ENCODE measurements at regions not wholly inside any gene's neighbourhood (a gene's known extent, or its start where the extent isn't known, plus 50 kb on each side); places are given as distances from the start of the nearest gene placed in this dataset.
A peak's percentile ranks its signal among the peaks of the same experiment; 100 is the strongest.

- H3K9me3 ChIP-seq (ENCODE audit: control insufficient read depth in 2 of 2, low read length in 2 of 2): no peaks in the 10 kb centered on the region
- H3K4me1 ChIP-seq (ENCODE audit: control insufficient read depth, insufficient read depth, low read length): no peaks in the 10 kb centered on the region
- no peak overlapping the region for H3K9ac ChIP-seq (ENCODE audit: low read length in 2 of 2)
- no peak overlapping the region for H3K27ac ChIP-seq (ENCODE audit: low read length)
- no peaks in the 10 kb centered on the region for H3K36me3 ChIP-seq (ENCODE audit: control insufficient read depth in 2 of 2, insufficient read depth in 2 of 2, low read length in 2 of 2)
- H3K27me3 ChIP-seq (ENCODE audit: control insufficient read depth in 1 of 2, insufficient read depth in 2 of 2, low read length in 2 of 2): no peaks in the 10 kb centered on the region
- no peak overlapping the region for H3K4me3 ChIP-seq (ENCODE audit: low read length in 2 of 2)
These were observed 249.2 kb upstream of the AMIGO2 start for GRCh38 chr12:47328831-47329545.

DNA sequence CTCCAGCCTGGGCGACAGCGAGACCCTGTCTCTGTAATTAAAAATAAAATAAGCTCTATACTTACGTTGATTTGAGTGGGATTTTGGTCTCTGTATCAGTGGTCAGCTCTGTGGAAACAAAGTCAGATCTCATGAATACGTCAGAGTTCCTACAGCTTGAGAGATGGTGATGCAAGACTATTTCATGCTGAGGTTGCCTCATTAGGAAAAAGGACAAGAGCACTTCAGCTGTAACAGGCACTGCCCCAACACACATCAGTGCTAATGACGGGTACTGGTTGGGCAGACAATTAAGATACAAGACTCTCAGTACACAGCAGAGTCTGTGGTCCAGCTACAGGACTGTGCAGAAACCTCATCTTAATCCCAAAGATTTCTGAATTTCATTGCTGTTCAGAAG is 246.4 kb upstream of the AMIGO2 start:
- Histone ChIP-seq H3K36me3 (ENCODE audit: control insufficient read depth in 2 of 2, insufficient read depth in 2 of 2, low read length in 2 of 2) (no peaks in the 10 kb centered on the region), H3K4me3 (ENCODE audit: low read length in 2 of 2) (no peak overlapping the region), H3K27ac (ENCODE audit: low read length) (no peak overlapping the region), H3K9me3 (ENCODE audit: control insufficient read depth in 2 of 2, low read length in 2 of 2) (no peaks in the 10 kb centered on the region), H3K4me1 (ENCODE audit: control insufficient read depth, insufficient read depth, low read length) (no peaks in the 10 kb centered on the region), H3K27me3 (ENCODE audit: control insufficient read depth in 1 of 2, insufficient read depth in 2 of 2, low read length in 2 of 2) (no peaks in the 10 kb centered on the region), H3K9ac (ENCODE audit: low read length in 2 of 2) (no peak overlapping the region)

DNA sequence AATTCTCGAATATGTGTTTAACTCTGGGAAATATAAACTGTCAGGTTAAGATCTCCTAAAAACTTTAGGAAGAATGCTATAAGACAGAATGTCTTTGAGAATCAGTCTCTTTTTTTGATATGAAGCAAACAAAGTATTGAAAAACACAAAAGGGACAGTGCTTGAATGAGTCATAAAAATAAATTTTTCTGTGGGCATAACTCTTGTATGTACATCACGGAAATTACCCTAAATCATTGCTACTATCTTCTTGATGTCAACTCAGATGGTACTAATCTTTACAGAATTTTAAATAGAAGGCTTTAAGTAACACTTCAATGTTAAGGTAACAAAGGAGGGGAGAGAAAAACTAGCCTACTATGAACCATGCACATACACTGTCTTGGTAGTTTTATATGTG is 244.0 kb upstream of the AMIGO2 start:
- no peaks in the 10 kb centered on the region for H3K4me1 ChIP-seq (ENCODE audit: control insufficient read depth, insufficient read depth, low read length)
- H3K9me3 ChIP-seq (ENCODE audit: control insufficient read depth in 2 of 2, low read length in 2 of 2): no peaks in the 10 kb centered on the region
- H3K4me3 ChIP-seq (ENCODE audit: low read length in 2 of 2): no peak overlapping the region
- no peak overlapping the region for H3K9ac ChIP-seq (ENCODE audit: low read length in 2 of 2)
- H3K36me3 ChIP-seq (ENCODE audit: control insufficient read depth in 2 of 2, insufficient read depth in 2 of 2, low read length in 2 of 2): no peaks in the 10 kb centered on the region
- H3K27me3 ChIP-seq (ENCODE audit: control insufficient read depth in 1 of 2, insufficient read depth in 2 of 2, low read length in 2 of 2): no peaks in the 10 kb centered on the region
- H3K27ac ChIP-seq (ENCODE audit: low read length): no peak overlapping the region

- no peaks in the 10 kb centered on the region for H3K27me3 ChIP-seq (ENCODE audit: control insufficient read depth in 1 of 2, insufficient read depth in 2 of 2, low read length in 2 of 2)
- H3K4me1 ChIP-seq (ENCODE audit: control insufficient read depth, insufficient read depth, low read length): no peaks in the 10 kb centered on the region
- no peak overlapping the region for H3K9ac ChIP-seq (ENCODE audit: low read length in 2 of 2)
- H3K9me3 ChIP-seq (ENCODE audit: control insufficient read depth in 2 of 2, low read length in 2 of 2): no peaks in the 10 kb centered on the region
- no peak overlapping the region for H3K27ac ChIP-seq (ENCODE audit: low read length)
- H3K36me3 ChIP-seq (ENCODE audit: control insufficient read depth in 2 of 2, insufficient read depth in 2 of 2, low read length in 2 of 2): no peaks in the 10 kb centered on the region
- no peak overlapping the region for H3K4me3 ChIP-seq (ENCODE audit: low read length in 2 of 2)
These were observed 241.7 kb upstream of the AMIGO2 start for GRCh38 chr12:47321436-47321835.

DNA sequence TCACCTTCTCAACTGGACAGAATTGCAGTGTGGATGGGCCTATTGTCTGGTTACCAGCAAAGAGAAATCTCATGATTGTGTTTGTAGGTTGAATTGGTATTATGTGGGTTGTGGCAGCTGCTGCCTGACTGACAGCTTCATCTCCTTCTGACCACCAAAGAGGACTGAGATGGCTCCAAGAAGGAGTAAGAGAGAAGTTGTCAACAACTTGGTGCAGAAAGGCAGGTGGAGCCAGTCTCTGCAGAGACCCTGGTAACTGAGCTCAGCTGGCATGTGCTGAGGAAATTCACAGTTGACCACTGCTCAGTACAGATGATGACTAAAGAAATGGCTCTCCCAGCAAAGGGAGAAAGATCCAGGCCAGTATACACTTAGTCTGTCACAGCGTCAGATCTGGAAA is 240.0 kb upstream of the AMIGO2 start:
- Histone ChIP-seq H3K27ac (ENCODE audit: low read length) (no peak overlapping the region), H3K36me3 (ENCODE audit: control insufficient read depth in 2 of 2, insufficient read depth in 2 of 2, low read length in 2 of 2) (no peaks in the 10 kb centered on the region), H3K9me3 (ENCODE audit: control insufficient read depth in 2 of 2, low read length in 2 of 2) (no peaks in the 10 kb centered on the region), H3K9ac (ENCODE audit: low read length in 2 of 2) (no peak overlapping the region), H3K4me1 (ENCODE audit: control insufficient read depth, insufficient read depth, low read length) (no peaks in the 10 kb centered on the region), H3K27me3 (ENCODE audit: control insufficient read depth in 1 of 2, insufficient read depth in 2 of 2, low read length in 2 of 2) (no peaks in the 10 kb centered on the region), H3K4me3 (ENCODE audit: low read length in 2 of 2) (no peak overlapping the region)

DNA sequence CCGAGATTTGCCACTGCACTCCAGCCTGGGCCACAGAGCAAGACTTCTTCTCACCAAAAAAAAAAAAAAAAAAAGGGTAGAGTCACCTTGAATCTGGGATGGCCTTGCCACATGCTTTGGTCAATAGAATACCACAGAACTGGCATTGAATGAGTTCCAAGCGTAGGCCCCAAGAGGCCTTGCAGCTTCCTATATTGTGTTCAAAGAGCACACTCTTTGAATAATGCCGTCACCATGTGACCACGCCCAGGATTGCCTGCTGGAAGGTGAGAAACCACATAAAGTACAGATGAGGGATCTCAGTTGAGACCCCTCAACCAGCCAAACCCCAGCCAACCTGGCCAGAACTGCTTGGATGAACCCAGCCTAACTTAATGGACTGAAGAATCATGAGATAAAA is 239.2 kb upstream of the AMIGO2 start:
- H3K9me3 ChIP-seq (ENCODE audit: control insufficient read depth in 2 of 2, low read length in 2 of 2): no peaks in the 10 kb centered on the region
- H3K4me1 ChIP-seq (ENCODE audit: control insufficient read depth, insufficient read depth, low read length): no peaks in the 10 kb centered on the region
- H3K27me3 ChIP-seq (ENCODE audit: control insufficient read depth in 1 of 2, insufficient read depth in 2 of 2, low read length in 2 of 2): no peaks in the 10 kb centered on the region
- H3K36me3 ChIP-seq (ENCODE audit: control insufficient read depth in 2 of 2, insufficient read depth in 2 of 2, low read length in 2 of 2): no peaks in the 10 kb centered on the region
- H3K27ac ChIP-seq (ENCODE audit: low read length): no peak overlapping the region
- no peak overlapping the region for H3K4me3 ChIP-seq (ENCODE audit: low read length in 2 of 2)
- no peak overlapping the region for H3K9ac ChIP-seq (ENCODE audit: low read length in 2 of 2)

GRCh38 chr12:47317175-47317915 is 237.6 kb upstream of the AMIGO2 start:
- Histone ChIP-seq H3K27me3 (ENCODE audit: control insufficient read depth in 1 of 2, insufficient read depth in 2 of 2, low read length in 2 of 2) (no peaks in the 10 kb centered on the region), H3K27ac (ENCODE audit: low read length) (peak overlapping the region; percentile 4), H3K9me3 (ENCODE audit: control insufficient read depth in 2 of 2, low read length in 2 of 2) (no peaks in the 10 kb centered on the region), H3K4me1 (ENCODE audit: control insufficient read depth, insufficient read depth, low read length) (no peaks in the 10 kb centered on the region), H3K9ac (ENCODE audit: low read length in 2 of 2) (no peak overlapping the region), H3K4me3 (ENCODE audit: low read length in 2 of 2) (no peak overlapping the region), H3K36me3 (ENCODE audit: control insufficient read depth in 2 of 2, insufficient read depth in 2 of 2, low read length in 2 of 2) (no peaks in the 10 kb centered on the region)

DNA sequence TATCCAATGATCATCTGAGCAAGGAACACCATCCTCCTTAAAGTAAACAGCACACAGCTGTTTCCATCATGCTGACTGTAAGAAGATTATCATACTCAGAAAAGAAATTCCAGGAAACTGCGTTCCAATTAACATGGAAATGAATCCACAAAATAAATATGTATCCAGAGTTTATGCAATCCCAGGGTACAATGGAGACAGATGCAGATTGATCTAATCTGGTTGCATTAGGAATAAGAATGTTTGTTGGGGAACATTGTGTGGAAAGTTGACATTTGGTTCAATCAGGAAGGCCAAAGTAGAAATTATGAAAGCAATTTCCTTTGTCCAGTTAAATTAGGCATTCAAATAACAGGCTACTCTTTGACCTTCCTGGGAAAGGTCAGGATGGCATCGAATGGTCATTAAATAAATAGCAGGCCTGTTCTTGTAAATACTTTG is 236.9 kb upstream of the AMIGO2 start:
- no peak overlapping the region for H3K27ac ChIP-seq (ENCODE audit: low read length)
- no peak overlapping the region for H3K4me3 ChIP-seq (ENCODE audit: low read length in 2 of 2)
- no peaks in the 10 kb centered on the region for H3K4me1 ChIP-seq (ENCODE audit: control insufficient read depth, insufficient read depth, low read length)
- no peaks in the 10 kb centered on the region for H3K27me3 ChIP-seq (ENCODE audit: control insufficient read depth in 1 of 2, insufficient read depth in 2 of 2, low read length in 2 of 2)
- no peaks in the 10 kb centered on the region for H3K9me3 ChIP-seq (ENCODE audit: control insufficient read depth in 2 of 2, low read length in 2 of 2)
- no peak overlapping the region for H3K9ac ChIP-seq (ENCODE audit: low read length in 2 of 2)
- no peaks in the 10 kb centered on the region for H3K36me3 ChIP-seq (ENCODE audit: control insufficient read depth in 2 of 2, insufficient read depth in 2 of 2, low read length in 2 of 2)

GRCh38 chr12:47314996-47315395 is 235.2 kb upstream of the AMIGO2 start:
- Histone ChIP-seq H3K4me1 (ENCODE audit: control insufficient read depth, insufficient read depth, low read length) (no peaks in the 10 kb centered on the region), H3K27me3 (ENCODE audit: control insufficient read depth in 1 of 2, insufficient read depth in 2 of 2, low read length in 2 of 2) (no peaks in the 10 kb centered on the region), H3K4me3 (ENCODE audit: low read length in 2 of 2) (no peak overlapping the region), H3K9me3 (ENCODE audit: control insufficient read depth in 2 of 2, low read length in 2 of 2) (peaks cover 0 to 2% of the 10 kb centered on the region in 2 donors), H3K36me3 (ENCODE audit: control insufficient read depth in 2 of 2, insufficient read depth in 2 of 2, low read length in 2 of 2) (no peaks in the 10 kb centered on the region), H3K27ac (ENCODE audit: low read length) (no peak overlapping the region), H3K9ac (ENCODE audit: low read length in 2 of 2) (no peak overlapping the region)

DNA sequence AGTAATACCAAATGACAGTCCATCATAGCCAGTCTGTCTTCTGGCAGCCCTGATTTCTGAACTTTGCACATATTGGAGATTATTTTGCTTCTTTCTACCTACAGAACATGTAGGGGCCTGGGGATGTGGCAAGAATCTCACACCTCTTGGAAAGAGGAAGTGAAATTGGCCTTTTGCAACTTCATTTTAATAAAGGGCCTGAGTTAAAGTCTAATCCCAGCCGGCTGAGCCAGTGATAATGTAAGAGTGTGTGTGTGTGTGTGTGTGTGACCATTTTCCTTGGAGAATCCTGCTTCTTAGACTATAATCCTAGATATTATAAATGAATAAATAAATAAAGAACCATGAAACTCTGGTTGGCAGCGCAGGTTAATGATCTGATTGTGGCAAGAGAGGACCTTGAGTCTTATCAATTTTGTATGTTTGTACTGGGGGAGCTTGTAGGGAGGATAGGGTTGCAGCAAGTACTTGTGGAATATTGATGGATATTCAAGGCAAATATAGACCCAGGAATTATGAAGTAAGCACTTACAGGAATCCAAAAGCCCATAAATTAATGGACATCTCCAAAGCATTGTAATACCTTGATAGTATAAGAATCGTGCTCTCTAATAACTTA is 233.2 kb upstream of the AMIGO2 start:
- no peak overlapping the region for H3K9ac ChIP-seq (ENCODE audit: low read length in 2 of 2)
- no peak overlapping the region for H3K27ac ChIP-seq (ENCODE audit: low read length)
- no peaks in the 10 kb centered on the region for H3K36me3 ChIP-seq (ENCODE audit: control insufficient read depth in 2 of 2, insufficient read depth in 2 of 2, low read length in 2 of 2)
- H3K27me3 ChIP-seq (ENCODE audit: control insufficient read depth in 1 of 2, insufficient read depth in 2 of 2, low read length in 2 of 2): no peaks in the 10 kb centered on the region
- peaks cover 0 to 2% of the 10 kb centered on the region in 2 donors for H3K9me3 ChIP-seq (ENCODE audit: control insufficient read depth in 2 of 2, low read length in 2 of 2)
- no peak overlapping the region for H3K4me3 ChIP-seq (ENCODE audit: low read length in 2 of 2)
- H3K4me1 ChIP-seq (ENCODE audit: control insufficient read depth, insufficient read depth, low read length): no peaks in the 10 kb centered on the region

DNA sequence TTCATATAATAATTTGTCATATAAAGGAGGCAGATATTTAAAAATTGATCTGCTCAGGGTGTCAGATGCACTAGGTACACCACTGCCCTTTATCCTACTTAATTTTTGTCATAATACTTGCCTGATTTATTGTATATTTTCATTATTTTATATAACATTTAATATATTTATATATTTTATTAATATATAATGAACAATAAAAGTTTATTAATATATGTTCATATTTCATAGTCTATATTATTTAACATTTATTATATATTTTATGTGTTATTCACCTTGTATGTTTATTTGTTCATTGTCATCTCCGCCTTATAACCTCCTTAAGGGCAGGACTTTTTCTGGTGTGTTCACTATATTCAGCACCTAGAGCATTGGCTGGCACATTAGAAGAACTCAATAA is 232.4 kb upstream of the AMIGO2 start:
- Histone ChIP-seq H3K9me3 (ENCODE audit: control insufficient read depth in 2 of 2, low read length in 2 of 2) (peaks cover 0 to 2% of the 10 kb centered on the region in 2 donors), H3K9ac (ENCODE audit: low read length in 2 of 2) (no peak overlapping the region), H3K36me3 (ENCODE audit: control insufficient read depth in 2 of 2, insufficient read depth in 2 of 2, low read length in 2 of 2) (no peaks in the 10 kb centered on the region), H3K4me1 (ENCODE audit: control insufficient read depth, insufficient read depth, low read length) (peaks cover 4% of the 10 kb centered on the region), H3K27ac (ENCODE audit: low read length) (no peak overlapping the region), H3K27me3 (ENCODE audit: control insufficient read depth in 1 of 2, insufficient read depth in 2 of 2, low read length in 2 of 2) (peaks cover 0 to 2% of the 10 kb centered on the region in 2 donors), H3K4me3 (ENCODE audit: low read length in 2 of 2) (no peak overlapping the region)
